H9 (cell line): ENCODE measurements at regions not wholly inside any gene's neighbourhood (a gene's known extent, or its start where the extent isn't known, plus 50 kb on each side); places are given as distances from the start of the nearest gene placed in this dataset.

Experiments used
- DNase-seq: peaks from one replicate; pipeline ENCODE4 v3.0.0-alpha.2; 2017
- H2AFZ ChIP-seq: one replicate; pipeline ENCODE4 v1.6.1; 2013; ENCODE audit warnings: mild to moderate bottlenecking, low read length, control low read depth, moderate library complexity
- H2AK5ac ChIP-seq: 2 replicates; pipeline ENCODE4 v1.6.1; 2013; ENCODE audit warnings: low read length, control low read depth, mixed read lengths; ENCODE audit not compliant: insufficient read length
- H2BK120ac ChIP-seq: one replicate; pipeline ENCODE4 v1.6.1; 2013; ENCODE audit warnings: low read depth, mild to moderate bottlenecking, low read length, control low read depth, inconsistent platforms; ENCODE audit not compliant: poor library complexity, severe bottlenecking
- H2BK12ac ChIP-seq: 2 replicates; pipeline ENCODE4 v1.6.1; 2013; ENCODE audit warnings: low read length, control low read depth, mixed read lengths, low read depth; ENCODE audit not compliant: insufficient read length
- H2BK15ac ChIP-seq: 2 replicates; pipeline ENCODE4 v1.6.1; 2013; ENCODE audit warnings: low read depth, low read length, control low read depth
- H2BK20ac ChIP-seq: one replicate; pipeline ENCODE4 v1.6.1; 2013; ENCODE audit warnings: low read depth, mild to moderate bottlenecking, low read length, control low read depth, inconsistent platforms; ENCODE audit not compliant: poor library complexity, severe bottlenecking
- H2BK5ac ChIP-seq: 2 replicates; pipeline ENCODE4 v1.6.1; 2013; ENCODE audit warnings: low read length, control low read depth, mixed read lengths; ENCODE audit not compliant: insufficient read length
- H3K14ac ChIP-seq: 2 replicates; pipeline ENCODE4 v1.6.1; 2013; ENCODE audit warnings: low read length, control low read depth; ENCODE audit not compliant: insufficient read depth
- H3K18ac ChIP-seq: 2 replicates; pipeline ENCODE4 v1.6.1; 2013; ENCODE audit warnings: low read depth, mild to moderate bottlenecking, mixed read lengths, low read length, control low read depth; ENCODE audit not compliant: insufficient read length
- H3K23ac ChIP-seq: 2 replicates; pipeline ENCODE4 v1.6.1; 2013; ENCODE audit warnings: low read length, control low read depth, mixed read lengths, low read depth; ENCODE audit not compliant: insufficient read length
- H3K23me2 ChIP-seq: 2 replicates; pipeline ENCODE4 v1.6.1; 2013; ENCODE audit warnings: low read depth, mild to moderate bottlenecking, mixed read lengths, low read length, control low read depth; ENCODE audit not compliant: insufficient read length, poor library complexity, severe bottlenecking
- H3K27ac ChIP-seq: 2 replicates; pipeline ENCODE4 v1.5.1; 2013; ENCODE audit warnings: low read length, control low read depth, mixed read lengths, low read depth; ENCODE audit not compliant: insufficient read length
- H3K27me3 ChIP-seq: 2 replicates; pipeline ENCODE4 v1.6.1; 2013; ENCODE audit warnings: low read length, control low read depth, inconsistent platforms; ENCODE audit not compliant: insufficient read depth
- H3K4ac ChIP-seq: 2 replicates; pipeline ENCODE4 v1.6.1; 2013; ENCODE audit warnings: low read depth, mild to moderate bottlenecking, control low read depth, inconsistent platforms, low read length, moderate library complexity
- H3K4me1 ChIP-seq: 2 replicates; pipeline ENCODE4 v1.6.1; 2013; ENCODE audit warnings: low read length, control low read depth, inconsistent platforms; ENCODE audit not compliant: insufficient read depth
- H3K4me2 ChIP-seq: 2 replicates; pipeline ENCODE4 v1.6.1; 2013; ENCODE audit warnings: low read length, control low read depth, mixed read lengths; ENCODE audit not compliant: insufficient read length, insufficient read depth
- H3K56ac ChIP-seq: 2 replicates; pipeline ENCODE4 v1.6.1; 2013; ENCODE audit warnings: low read depth, mild to moderate bottlenecking, mixed read lengths, low read length, control low read depth; ENCODE audit not compliant: insufficient read length
- H3K79me1 ChIP-seq: 2 replicates; pipeline ENCODE4 v1.6.1; 2013; ENCODE audit warnings: low read depth, mild to moderate bottlenecking, moderate library complexity, low read length, control low read depth, inconsistent platforms; ENCODE audit not compliant: insufficient read depth, poor library complexity, severe bottlenecking
- H3K79me2 ChIP-seq: 2 replicates; pipeline ENCODE4 v1.6.1; 2013; ENCODE audit warnings: low read length, control low read depth, inconsistent platforms; ENCODE audit not compliant: insufficient read depth
- H3K9ac ChIP-seq: 2 replicates; pipeline ENCODE4 v1.6.1; 2013; ENCODE audit warnings: low read length, control low read depth, mixed read lengths; ENCODE audit not compliant: insufficient read length; ENCODE audit errors: extremely low read depth
- H3K9me3 ChIP-seq: one replicate; pipeline ENCODE4 v1.6.1; 2013; ENCODE audit warnings: low read depth, low read length, inconsistent platforms; ENCODE audit not compliant: control insufficient read depth
- H3T11ph ChIP-seq: one replicate; pipeline ENCODE4 v1.6.1; 2013; ENCODE audit warnings: mild to moderate bottlenecking, low read length, control low read depth, inconsistent platforms
- H4K20me1 ChIP-seq: one replicate; pipeline ENCODE4 v1.6.1; 2013; ENCODE audit not compliant: control insufficient read depth, insufficient read length, insufficient read depth
- H4K5ac ChIP-seq: 2 replicates; pipeline ENCODE4 v1.6.1; 2013; ENCODE audit warnings: low read depth, mild to moderate bottlenecking, mixed read lengths, low read length, control low read depth; ENCODE audit not compliant: insufficient read length
- H4K8ac ChIP-seq: replicated peaks from 2 replicates; pipeline ENCODE4 v1.6.1; 2013; ENCODE audit warnings: low read length, control low read depth, mixed read lengths, low read depth; ENCODE audit not compliant: insufficient read length
- H4K91ac ChIP-seq: 2 replicates; pipeline ENCODE4 v1.6.1; 2013; ENCODE audit warnings: low read depth, mild to moderate bottlenecking, moderate library complexity, mixed read lengths, low read length, control low read depth; ENCODE audit not compliant: insufficient read length
- H3K27ac Mint-ChIP-seq, 3 experiments: 2 replicates in 2 of 3; 3 replicates in 1 of 3; pipeline ENCODE4 v1.8.0; 2020 to 2021; ENCODE audit warnings: mixed read lengths in 3 of 3, mild to moderate bottlenecking in 1 of 3, moderate library complexity in 1 of 3
- H3K27me3 Mint-ChIP-seq: 2 replicates; pipeline ENCODE4 v1.8.0; 2021; ENCODE audit warnings: low read depth, mild to moderate bottlenecking, moderate library complexity, mixed read lengths
- H3K36me3 Mint-ChIP-seq, 3 experiments: 2 replicates in 2 of 3; 3 replicates in 1 of 3; pipeline ENCODE4 v1.8.0; 2020 to 2021; ENCODE audit warnings: low read depth in 3 of 3, mixed read lengths in 3 of 3; ENCODE audit not compliant: insufficient read depth in 1 of 3
- H3K4me1 Mint-ChIP-seq, 2 experiments: 2 replicates each; pipeline ENCODE4 v1.8.0; 2020; ENCODE audit warnings: mixed read lengths in 2 of 2
- H3K4me3 Mint-ChIP-seq, 2 experiments: 2 replicates in 1 of 2; 3 replicates in 1 of 2; pipeline ENCODE4 v1.8.0; 2020 to 2021; ENCODE audit warnings: mild to moderate bottlenecking in 2 of 2, mixed read lengths in 2 of 2, moderate library complexity in 1 of 2
- H3K9me3 Mint-ChIP-seq, 2 experiments: 2 replicates in 1 of 2; 3 replicates in 1 of 2; pipeline ENCODE4 v1.8.0; 2020; ENCODE audit warnings: mild to moderate bottlenecking in 2 of 2, mixed read lengths in 2 of 2, moderate library complexity in 1 of 2
- CTCF ChIP-seq: fragments of 200-600 bp; sonication (generic); conservative IDR thresholded peaks from 3 replicates; pipeline ENCODE4 v1.8.0; 2021; ENCODE audit warnings: antibody characterized with exemption, mild to moderate bottlenecking

GRCh38 chr4:123216946-123217345 lies 179.6 kb upstream of the SPRY1 start:
- no peak for TF ChIP-seq CTCF
- Histone ChIP-seq H3K14ac (no peak overlapping the region), H3K4me1 (no peaks in the 10 kb centered on the region), H3K18ac (no peak overlapping the region), H2AK5ac (no peak overlapping the region), H2BK15ac (no peak overlapping the region), H2BK120ac (no peak overlapping the region), H2BK20ac (no peak overlapping the region), H3K4me2 (no peak overlapping the region), H3K4ac (no peak overlapping the region), H4K5ac (no peak overlapping the region), H4K20me1 (no peaks in the 10 kb centered on the region), H3K79me1 (no peaks in the 10 kb centered on the region), H2AFZ (no peak overlapping the region), H4K8ac (no peak overlapping the region), H3K27me3 (no peaks in the 10 kb centered on the region), H3K23ac (no peak overlapping the region), H2BK5ac (no peak overlapping the region), H3T11ph (no peak overlapping the region), H3K9ac (no peak overlapping the region), H2BK12ac (no peak overlapping the region), H3K79me2 (no peaks in the 10 kb centered on the region), H3K9me3 (no peaks in the 10 kb centered on the region), H3K56ac (no peak overlapping the region), H4K91ac (no peak overlapping the region), H3K27ac (no peak overlapping the region), H3K23me2 (no peaks in the 10 kb centered on the region)
- Mint-ChIP-seq H3K4me1 (peaks cover 0 to 5% of the 10 kb centered on the region in 2 experiments; a peak in 1 of 4 replicates), H3K36me3 (no peaks in the 10 kb centered on the region), H3K27me3 (no peaks in the 10 kb centered on the region), H3K4me3 (no peak overlapping the region), H3K9me3 (no peaks in the 10 kb centered on the region), H3K27ac (no peak overlapping the region)
- DNase-seq: no peak
